ENCODE measurements at regions not wholly inside any gene's neighbourhood (a gene's known extent, or its start where the extent isn't known, plus 50 kb on each side); places are given as distances from the start of the nearest gene placed in this dataset.

DNA sequence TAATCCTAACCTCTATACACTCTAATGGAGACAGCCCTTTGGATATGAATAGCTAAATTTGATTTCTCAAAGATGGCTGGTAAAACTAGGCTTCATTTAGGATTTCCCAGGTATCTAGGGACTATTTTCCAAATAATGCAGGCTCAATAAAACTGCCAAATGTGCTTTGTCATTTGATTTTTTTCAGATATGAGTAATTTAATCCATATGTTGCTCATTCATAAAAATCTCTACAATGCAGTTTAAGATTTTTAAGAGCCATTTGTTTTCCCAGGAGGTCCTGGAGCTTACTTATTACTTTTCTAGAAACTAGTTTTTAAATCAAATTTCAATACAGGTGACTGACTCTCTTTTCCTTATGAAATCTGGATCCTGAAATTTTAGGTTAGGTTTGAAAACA lies 349.3 kb upstream of the SLC24A2 start:
- TF ChIP-seq, protein P1, sequence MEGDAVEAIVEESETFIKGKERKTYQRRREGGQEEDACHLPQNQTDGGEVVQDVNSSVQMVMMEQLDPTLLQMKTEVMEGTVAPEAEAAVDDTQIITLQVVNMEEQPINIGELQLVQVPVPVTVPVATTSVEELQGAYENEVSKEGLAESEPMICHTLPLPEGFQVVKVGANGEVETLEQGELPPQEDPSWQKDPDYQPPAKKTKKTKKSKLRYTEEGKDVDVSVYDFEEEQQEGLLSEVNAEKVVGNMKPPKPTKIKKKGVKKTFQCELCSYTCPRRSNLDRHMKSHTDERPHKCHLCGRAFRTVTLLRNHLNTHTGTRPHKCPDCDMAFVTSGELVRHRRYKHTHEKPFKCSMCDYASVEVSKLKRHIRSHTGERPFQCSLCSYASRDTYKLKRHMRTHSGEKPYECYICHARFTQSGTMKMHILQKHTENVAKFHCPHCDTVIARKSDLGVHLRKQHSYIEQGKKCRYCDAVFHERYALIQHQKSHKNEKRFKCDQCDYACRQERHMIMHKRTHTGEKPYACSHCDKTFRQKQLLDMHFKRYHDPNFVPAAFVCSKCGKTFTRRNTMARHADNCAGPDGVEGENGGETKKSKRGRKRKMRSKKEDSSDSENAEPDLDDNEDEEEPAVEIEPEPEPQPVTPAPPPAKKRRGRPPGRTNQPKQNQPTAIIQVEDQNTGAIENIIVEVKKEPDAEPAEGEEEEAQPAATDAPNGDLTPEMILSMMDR (IDR thresholded peaks at IDR 0.05) = no peak
- no peak for TF ChIP-seq EZH2 (IDR thresholded peaks at IDR 0.05; ENCODE audit: borderline replicate concordance, insufficient read depth, low read depth, low read length, poor library complexity, severe bottlenecking)

Data from B cell (primary cell).